GM18498 (cell line): ENCODE measurements at regions not wholly inside any gene's neighbourhood (a gene's known extent, or its start where the extent isn't known, plus 50 kb on each side); places are given as distances from the start of the nearest gene placed in this dataset.
"Not testable (repeated sequence)": the region's sequence is repeated elsewhere in the genome, so short reads cannot be mapped to it uniquely, and the experiment has no call there.

Source experiments
- ATAC-seq: cut with Tn5 transposase; IDR thresholded peaks from one replicate; pipeline ENCODE4 v1.9.1; 2021; ENCODE audit warnings: mild to moderate bottlenecking, moderate library complexity; ENCODE audit not compliant: unreplicated experiment

GRCh38 chr4:49153011-49153410 is 166.9 kb downstream of the CWH43 start:
- ATAC-seq: peak; percentile 31

- peak; percentile 73 for ATAC-seq
Observed at GRCh38 chr4:49154308-49155103, 168.4 kb downstream of the CWH43 start.

- not testable (repeated sequence) for ATAC-seq
Observed at GRCh38 chr4:49155270-49155669, 169.2 kb downstream of the CWH43 start.

- not testable (repeated sequence) for ATAC-seq
Observed at GRCh38 chr4:49156309-49156708, 170.2 kb downstream of the CWH43 start.

- ATAC-seq: not testable (repeated sequence)
Observed at GRCh38 chr4:49157630-49158029, 171.6 kb downstream of the CWH43 start.

GRCh38 chr4:49161111-49161541 is 175.1 kb downstream of the CWH43 start:
- ATAC-seq: not testable (repeated sequence)

GRCh38 chr4:49164916-49165315 is 178.8 kb downstream of the CWH43 start:
- ATAC-seq: not testable (repeated sequence)

- ATAC-seq: not testable (repeated sequence)
Observed at GRCh38 chr4:49177847-49178246, 191.8 kb downstream of the CWH43 start.

- ATAC-seq: not testable (repeated sequence)
Observed at GRCh38 chr4:49181088-49181487, 195.0 kb downstream of the CWH43 start.

- not testable (repeated sequence) for ATAC-seq
Observed at GRCh38 chr4:49211396-49212194, 225.5 kb downstream of the CWH43 start.

GRCh38 chr4:49213250-49213649 is 227.2 kb downstream of the CWH43 start:
- ATAC-seq: not testable (repeated sequence)

GRCh38 chr4:49213750-49214149 is 227.7 kb downstream of the CWH43 start:
- not testable (repeated sequence) for ATAC-seq

- not testable (repeated sequence) for ATAC-seq
Observed at GRCh38 chr4:49214453-49215081, 228.5 kb downstream of the CWH43 start.

GRCh38 chr4:49215082-49215479 is 229.0 kb downstream of the CWH43 start:
- ATAC-seq: not testable (repeated sequence)

GRCh38 chr4:49216606-49217005 is 230.5 kb downstream of the CWH43 start:
- not testable (repeated sequence) for ATAC-seq

- ATAC-seq: no peak
Observed at GRCh38 chr4:49217492-49217891, 231.4 kb downstream of the CWH43 start.

GRCh38 chr4:49218094-49218493 is 232.0 kb downstream of the CWH43 start:
- not testable (repeated sequence) for ATAC-seq

- not testable (repeated sequence) for ATAC-seq
Observed at GRCh38 chr4:49218931-49219330, 232.9 kb downstream of the CWH43 start.

- ATAC-seq: not testable (repeated sequence)
Observed at GRCh38 chr4:49219489-49220225, 233.6 kb downstream of the CWH43 start.

GRCh38 chr4:49221209-49221608 is 235.1 kb downstream of the CWH43 start:
- no peak for ATAC-seq
